ENCODE measurements at regions not wholly inside any gene's neighbourhood (a gene's known extent, or its start where the extent isn't known, plus 50 kb on each side); places are given as distances from the start of the nearest gene placed in this dataset.

- no peak for TF ChIP-seq POLR2A (IDR thresholded peaks at IDR 0.05)
- TF ChIP-seq CTCF (IDR thresholded peaks at IDR 0.05), result no peak
- no peaks in the 10 kb centered on the region for H3K36me3 ChIP-seq
- no peak for DNase-seq
- no peaks in the 10 kb centered on the region for H3K4me1 ChIP-seq
- no peaks in the 10 kb centered on the region for H3K9me3 ChIP-seq
- H3K4me3 ChIP-seq, result no peak overlapping the region
- H3K27me3 ChIP-seq, result no peaks in the 10 kb centered on the region
- no peak overlapping the region for H3K27ac ChIP-seq
Measured at GRCh38 chr1:185497177-185497576, 180.1 kb upstream of the IVNS1ABP start.

DNA sequence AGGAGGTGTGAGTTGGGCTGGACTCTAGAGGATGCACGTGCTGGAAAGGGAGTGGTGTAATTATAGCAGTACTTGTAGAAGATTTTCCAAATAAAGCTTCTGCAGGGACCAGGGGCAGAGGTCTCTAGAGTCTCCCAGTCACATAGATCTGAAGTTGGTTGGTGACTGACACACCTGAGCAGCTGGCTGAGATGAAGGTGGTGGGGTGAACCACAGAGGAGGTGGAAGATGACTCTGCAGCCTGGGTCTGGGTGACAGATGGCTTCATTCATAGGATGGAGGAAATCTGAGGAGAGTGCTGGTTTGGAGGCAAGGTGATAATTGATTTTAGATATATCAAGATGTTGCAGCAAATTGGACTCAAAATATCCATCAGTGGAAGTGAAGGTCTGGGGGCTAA, 178.9 kb upstream of the IVNS1ABP start:
- H3K9me3 ChIP-seq, result no peaks in the 10 kb centered on the region
- TF ChIP-seq POLR2A (IDR thresholded peaks at IDR 0.05), result no peak
- no peak for TF ChIP-seq CTCF (IDR thresholded peaks at IDR 0.05)
- no peak overlapping the region for H3K4me3 ChIP-seq
- no peaks in the 10 kb centered on the region for H3K36me3 ChIP-seq
- H3K27ac ChIP-seq, result no peak overlapping the region
- no peaks in the 10 kb centered on the region for H3K27me3 ChIP-seq
- DNase-seq, result no peak
- no peaks in the 10 kb centered on the region for H3K4me1 ChIP-seq

- no peaks in the 10 kb centered on the region for H3K4me1 ChIP-seq
- no peak overlapping the region for H3K4me3 ChIP-seq
- H3K27ac ChIP-seq, result no peak overlapping the region
- no peaks in the 10 kb centered on the region for H3K9me3 ChIP-seq
- H3K36me3 ChIP-seq, result no peaks in the 10 kb centered on the region
- no peaks in the 10 kb centered on the region for H3K27me3 ChIP-seq
- TF ChIP-seq POLR2A (IDR thresholded peaks at IDR 0.05) (no peak), CTCF (IDR thresholded peaks at IDR 0.05) (no peak)
- DNase-seq, result no peak
Measured at GRCh38 chr1:185495007-185495406, 178.0 kb upstream of the IVNS1ABP start.

DNA sequence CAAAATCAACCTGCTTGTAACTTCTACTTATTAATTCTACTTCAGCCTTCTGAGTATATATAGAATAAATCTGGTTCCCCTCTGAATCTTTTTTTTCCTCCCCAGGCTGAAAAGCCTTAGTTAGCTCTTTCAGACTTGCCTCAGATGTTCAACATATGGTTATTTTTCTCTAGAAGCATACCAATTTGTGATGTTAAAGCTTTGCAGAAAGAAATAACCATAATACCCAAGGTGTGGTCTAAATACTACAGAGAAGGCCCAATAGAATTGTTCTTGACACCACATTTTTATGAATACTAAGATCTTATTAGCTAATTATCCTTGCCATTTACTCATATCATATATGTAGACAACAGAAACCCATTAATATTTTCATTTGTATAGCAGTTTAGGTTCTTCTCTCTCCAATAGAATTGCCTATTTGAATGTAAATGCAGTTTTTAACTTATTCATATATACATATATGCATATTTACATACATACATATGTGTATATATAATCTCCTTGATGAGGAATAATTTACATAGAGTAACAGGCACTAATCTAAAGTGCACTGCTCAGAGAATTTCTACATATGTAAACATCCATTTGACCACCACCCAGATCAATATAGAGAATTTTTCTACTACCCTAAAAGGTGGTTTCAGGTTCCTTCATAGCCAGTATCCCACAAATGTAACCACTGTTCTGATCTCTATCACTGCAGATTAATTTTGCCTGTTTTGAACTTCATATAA, 175.2 kb upstream of the IVNS1ABP start:
- TF ChIP-seq POLR2A (IDR thresholded peaks at IDR 0.05), result no peak
- no peak for TF ChIP-seq CTCF (IDR thresholded peaks at IDR 0.05)
- Histone ChIP-seq H3K27me3 (no peaks in the 10 kb centered on the region), H3K4me1 (peaks cover 0 to 10% (median 1%) of the 10 kb centered on the region in 4 donors), H3K36me3 (no peaks in the 10 kb centered on the region), H3K27ac (no peak overlapping the region), H3K9me3 (no peaks in the 10 kb centered on the region), H3K4me3 (no peak overlapping the region)
- DNase-seq, result no peak

- Histone ChIP-seq H3K36me3 (no peaks in the 10 kb centered on the region), H3K4me1 (peaks cover 0 to 10% (median 1%) of the 10 kb centered on the region in 4 donors)
- TF ChIP-seq POLR2A (IDR thresholded peaks at IDR 0.05), result no peak
- TF ChIP-seq CTCF (IDR thresholded peaks at IDR 0.05), result no peak
Measured at GRCh38 chr1:185491604-185492003, 174.6 kb upstream of the IVNS1ABP start.

More at GRCh38 chr1:185491604-185492003, 174.6 kb upstream of the IVNS1ABP start:
- no peaks in the 10 kb centered on the region for H3K27me3 ChIP-seq
- no peak overlapping the region for H3K27ac ChIP-seq
- no peak overlapping the region for H3K4me3 ChIP-seq
- H3K9me3 ChIP-seq, result no peaks in the 10 kb centered on the region
- DNase-seq, result no peak
